ENCODE measurements at regions not wholly inside any gene's neighbourhood (a gene's known extent, or its start where the extent isn't known, plus 50 kb on each side); places are given as distances from the start of the nearest gene placed in this dataset.

GRCh38 chr9:27755846-27756245 is 182.6 kb upstream of the C9orf72 start:
- no peak for DNase-seq

GRCh38 chr9:27756418-27756817 is 183.1 kb upstream of the C9orf72 start:
- DNase-seq = no peak

GRCh38 chr9:27763831-27764230 is 190.6 kb upstream of the C9orf72 start:
- no peak for DNase-seq

GRCh38 chr9:27765266-27766072 is 192.2 kb upstream of the C9orf72 start:
- no peak for DNase-seq

- DNase-seq = no peak
These were observed 193.0 kb upstream of the C9orf72 start for GRCh38 chr9:27766073-27766835.

GRCh38 chr9:27768781-27769180 is 195.5 kb upstream of the C9orf72 start:
- DNase-seq = no peak

- no peak for DNase-seq
These were observed 197.3 kb upstream of the C9orf72 start for GRCh38 chr9:27770541-27770940.

- DNase-seq = no peak
These were observed 198.7 kb upstream of the C9orf72 start for GRCh38 chr9:27771803-27772545.

- no peak for DNase-seq
These were observed 211.8 kb upstream of the C9orf72 start for GRCh38 chr9:27784847-27785713.

- DNase-seq = no peak
These were observed 212.4 kb upstream of the C9orf72 start for GRCh38 chr9:27785714-27786100.

- DNase-seq = no peak
These were observed 214.6 kb upstream of the C9orf72 start for GRCh38 chr9:27787891-27788290.

- DNase-seq = no peak
These were observed 218.0 kb upstream of the C9orf72 start for GRCh38 chr9:27791311-27791710.

- DNase-seq = no peak
These were observed 219.8 kb upstream of the C9orf72 start for GRCh38 chr9:27792971-27793689.

- no peak for DNase-seq
These were observed 226.0 kb upstream of the C9orf72 start for GRCh38 chr9:27799326-27799725.

GRCh38 chr9:27800159-27800558 is 226.9 kb upstream of the C9orf72 start:
- DNase-seq = no peak

GRCh38 chr9:27800692-27801370 is 227.6 kb upstream of the C9orf72 start:
- no peak for DNase-seq

- DNase-seq = no peak
These were observed 228.3 kb upstream of the C9orf72 start for GRCh38 chr9:27801545-27801944.

GRCh38 chr9:27802418-27802817 is 229.1 kb upstream of the C9orf72 start:
- DNase-seq = no peak

GRCh38 chr9:27808864-27809263 is 235.6 kb upstream of the C9orf72 start:
- DNase-seq = no peak

GRCh38 chr9:27817747-27818146 is 244.5 kb upstream of the C9orf72 start:
- no peak for DNase-seq

- DNase-seq = no peak
These were observed 245.1 kb upstream of the C9orf72 start for GRCh38 chr9:27818348-27818747.

Measured in DMS79 (cell line).